ENCODE measurements at regions not wholly inside any gene's neighbourhood (a gene's known extent, or its start where the extent isn't known, plus 50 kb on each side); places are given as distances from the start of the nearest gene placed in this dataset.

- TF ChIP-seq ARNT (IDR thresholded peaks at IDR 0.05) (no peak), CTCF (CRISPR knock-in tag; IDR thresholded peaks at IDR 0.05) (no peak), MYNN (CRISPR knock-in tag; IDR thresholded peaks at IDR 0.05; ENCODE audit: low read depth) (no peak), ZNF83 (CRISPR knock-in tag; IDR thresholded peaks at IDR 0.05; ENCODE audit: borderline replicate concordance) (no peak), TCF7 (IDR thresholded peaks at IDR 0.05; ENCODE audit: low read depth) (no peak), ASH2L (IDR thresholded peaks at IDR 0.05; ENCODE audit: insufficient read length, low read depth, low read length) (no peak), PCBP2 (optimal IDR thresholded peaks at IDR 0.05; ENCODE audit: low read depth, low read length, poor library complexity, severe bottlenecking) (no peak), JUND (CRISPR knock-in tag; IDR thresholded peaks at IDR 0.05) (no peak), AKAP8 (CRISPR knock-in tag; IDR thresholded peaks at IDR 0.05) (no peak), RAD51 (IDR thresholded peaks at IDR 0.05; ENCODE audit: borderline replicate concordance) (no peak)
Observed at GRCh38 chr11:42925916-42926315, 385.9 kb upstream of the API5 start.
